GM10266 (cell line): ENCODE measurements at regions not wholly inside any gene's neighbourhood (a gene's known extent, or its start where the extent isn't known, plus 50 kb on each side); places are given as distances from the start of the nearest gene placed in this dataset.

ENCODE experiments used
- DNase-seq: peaks from one replicate; pipeline ENCODE4 v3.0.0; 2012; ENCODE audit errors: extremely low spot score
- TF ChIP-seq, protein P1 (sequence below): IDR thresholded peaks from 2 replicates; pipeline ENCODE4 v1.5.1; 2012; ENCODE audit warnings: mild to moderate bottlenecking, low read depth; ENCODE audit not compliant: control insufficient read depth, insufficient read depth; ENCODE audit errors: missing control alignments

DNA sequence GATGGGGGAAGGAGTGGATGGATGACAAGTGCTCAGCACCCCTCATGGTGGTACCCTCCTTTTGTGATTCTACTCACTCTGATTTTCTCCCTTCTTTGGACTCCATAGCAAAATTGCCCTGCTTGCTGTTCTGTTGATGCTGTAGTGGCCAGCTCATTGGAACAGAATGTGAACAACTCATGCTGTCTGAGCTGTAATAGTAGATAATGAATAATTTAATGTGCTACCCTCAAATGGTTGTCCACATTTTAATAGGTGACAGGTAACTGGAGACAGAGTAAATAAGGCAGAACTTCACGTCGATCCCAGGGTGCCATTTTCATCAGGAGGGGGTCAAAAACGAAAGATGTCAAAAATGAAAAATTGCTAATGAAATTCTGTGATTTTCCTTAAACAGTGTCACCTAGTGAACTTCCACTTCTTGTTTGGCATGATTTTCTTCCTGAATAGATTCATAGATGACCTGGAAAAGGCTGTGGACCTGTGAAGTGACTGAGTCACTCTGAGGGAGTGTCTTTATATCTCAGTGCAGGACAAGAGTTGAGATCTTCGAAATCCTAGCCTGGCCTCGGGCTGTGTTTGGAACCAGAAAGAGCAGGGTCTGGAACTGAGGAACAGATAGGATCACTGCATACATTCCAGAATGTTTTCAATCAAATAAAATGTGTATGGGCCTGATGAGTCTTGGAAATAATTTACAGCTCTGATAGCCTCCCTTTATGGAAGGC is 270.2 kb downstream of the PSAT1 start:
- DNase-seq: no peak

DNA sequence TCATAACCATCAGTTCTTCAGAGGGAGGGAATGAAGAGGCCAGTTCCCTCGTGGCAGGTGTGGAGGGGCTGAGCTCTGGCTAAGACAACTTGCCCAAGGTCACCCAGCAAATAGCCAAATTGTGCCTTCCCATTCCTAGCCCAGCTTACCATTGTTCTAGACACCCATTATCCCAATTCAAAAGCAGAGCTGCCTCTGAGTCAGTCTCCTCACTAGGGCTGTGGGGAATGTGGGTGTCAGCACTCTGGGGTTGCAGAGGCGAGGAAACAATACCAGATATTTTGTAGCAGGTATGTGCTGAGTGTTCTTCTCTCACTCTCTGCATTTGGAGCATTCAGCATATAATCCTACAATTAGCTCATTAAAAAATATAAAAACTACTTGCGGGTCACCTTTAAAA is 270.8 kb downstream of the PSAT1 start:
- TF ChIP-seq, protein P1, sequence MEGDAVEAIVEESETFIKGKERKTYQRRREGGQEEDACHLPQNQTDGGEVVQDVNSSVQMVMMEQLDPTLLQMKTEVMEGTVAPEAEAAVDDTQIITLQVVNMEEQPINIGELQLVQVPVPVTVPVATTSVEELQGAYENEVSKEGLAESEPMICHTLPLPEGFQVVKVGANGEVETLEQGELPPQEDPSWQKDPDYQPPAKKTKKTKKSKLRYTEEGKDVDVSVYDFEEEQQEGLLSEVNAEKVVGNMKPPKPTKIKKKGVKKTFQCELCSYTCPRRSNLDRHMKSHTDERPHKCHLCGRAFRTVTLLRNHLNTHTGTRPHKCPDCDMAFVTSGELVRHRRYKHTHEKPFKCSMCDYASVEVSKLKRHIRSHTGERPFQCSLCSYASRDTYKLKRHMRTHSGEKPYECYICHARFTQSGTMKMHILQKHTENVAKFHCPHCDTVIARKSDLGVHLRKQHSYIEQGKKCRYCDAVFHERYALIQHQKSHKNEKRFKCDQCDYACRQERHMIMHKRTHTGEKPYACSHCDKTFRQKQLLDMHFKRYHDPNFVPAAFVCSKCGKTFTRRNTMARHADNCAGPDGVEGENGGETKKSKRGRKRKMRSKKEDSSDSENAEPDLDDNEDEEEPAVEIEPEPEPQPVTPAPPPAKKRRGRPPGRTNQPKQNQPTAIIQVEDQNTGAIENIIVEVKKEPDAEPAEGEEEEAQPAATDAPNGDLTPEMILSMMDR: no peak
- no peak for DNase-seq

More for the DNA sequence above, 270.2 kb downstream of the PSAT1 start:
- TF ChIP-seq, protein P1: no peak

DNA sequence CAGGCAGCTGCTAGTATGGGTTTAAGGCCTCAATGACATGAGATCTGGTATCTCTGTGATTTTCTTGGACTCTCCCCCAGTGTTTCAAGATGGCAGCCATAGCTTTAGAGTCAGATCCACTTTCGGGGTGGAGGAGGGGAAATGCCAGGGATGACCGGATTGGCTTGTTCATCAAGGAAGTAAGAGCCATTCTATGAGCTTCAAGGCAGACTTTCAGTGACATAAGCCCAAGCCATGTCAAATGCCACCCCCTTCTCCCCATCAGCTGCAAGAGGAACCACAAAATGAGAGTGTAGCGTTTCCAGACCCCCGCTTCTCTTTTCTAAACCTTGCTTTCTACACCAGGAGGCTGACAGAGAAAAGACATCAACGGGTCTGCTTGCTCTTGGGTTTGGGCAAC is 271.8 kb downstream of the PSAT1 start:
- no peak for DNase-seq
- TF ChIP-seq, protein P1: no peak

DNA sequence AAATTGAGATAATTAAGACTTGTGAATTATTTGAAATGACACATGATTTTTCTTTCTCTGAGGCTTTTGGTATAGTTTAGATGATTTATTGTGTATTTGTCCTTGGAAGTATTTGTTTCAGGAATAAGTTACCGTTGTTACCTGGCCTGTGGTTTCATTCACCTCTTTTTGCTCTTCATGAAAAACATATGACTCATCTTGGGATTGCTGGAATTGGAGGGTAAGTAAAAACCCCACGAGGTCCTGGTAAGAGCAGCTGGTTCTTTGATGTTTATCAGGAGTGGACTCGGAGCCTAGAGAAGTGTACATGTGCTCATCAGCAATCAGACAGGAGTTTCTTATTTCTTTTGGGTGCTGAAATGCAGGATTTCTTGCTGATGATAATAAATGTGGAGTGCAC is 275.3 kb downstream of the PSAT1 start:
- TF ChIP-seq, protein P1: no peak
- no peak for DNase-seq

DNA sequence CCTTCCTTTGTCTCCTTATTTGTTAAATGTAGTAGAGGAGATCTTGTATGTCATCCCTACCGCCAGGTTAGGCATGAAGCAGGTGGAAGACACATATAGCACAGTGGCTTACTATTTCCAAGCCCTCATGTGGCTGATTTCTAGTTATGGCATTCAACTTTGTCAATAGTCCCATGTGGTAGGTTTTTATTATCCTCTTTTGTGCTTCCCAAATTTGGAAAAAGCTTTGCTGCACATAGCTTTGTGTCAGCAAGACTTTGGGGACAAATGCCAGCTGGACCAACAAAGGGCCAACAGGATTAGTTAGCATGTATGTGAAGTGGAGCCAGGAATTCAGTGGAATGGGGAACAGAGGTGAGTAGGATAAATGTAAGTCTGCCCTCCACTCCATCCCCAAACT is 276.3 kb downstream of the PSAT1 start:
- no peak for DNase-seq
- TF ChIP-seq, protein P1: no peak

DNA sequence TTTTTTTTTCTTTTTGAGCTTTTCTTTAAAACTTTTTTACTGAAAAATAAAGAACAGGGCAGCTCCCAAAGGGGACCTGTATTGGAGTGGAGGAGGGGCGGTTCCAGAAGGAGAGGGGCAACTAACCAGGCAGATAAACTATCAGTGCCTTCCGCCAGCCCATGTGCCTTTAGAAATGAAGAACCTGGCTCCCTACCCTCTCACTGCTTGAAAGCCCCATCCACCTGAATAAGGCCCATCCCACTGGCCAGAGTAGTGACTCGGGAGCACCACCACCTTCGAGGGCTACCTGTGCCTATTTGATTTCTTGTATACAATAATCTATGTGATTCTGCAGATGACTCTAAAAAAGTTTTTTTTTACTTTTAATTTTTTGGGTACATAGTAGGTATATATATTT is 276.7 kb downstream of the PSAT1 start:
- TF ChIP-seq, protein P1: no peak
- DNase-seq: no peak

DNA sequence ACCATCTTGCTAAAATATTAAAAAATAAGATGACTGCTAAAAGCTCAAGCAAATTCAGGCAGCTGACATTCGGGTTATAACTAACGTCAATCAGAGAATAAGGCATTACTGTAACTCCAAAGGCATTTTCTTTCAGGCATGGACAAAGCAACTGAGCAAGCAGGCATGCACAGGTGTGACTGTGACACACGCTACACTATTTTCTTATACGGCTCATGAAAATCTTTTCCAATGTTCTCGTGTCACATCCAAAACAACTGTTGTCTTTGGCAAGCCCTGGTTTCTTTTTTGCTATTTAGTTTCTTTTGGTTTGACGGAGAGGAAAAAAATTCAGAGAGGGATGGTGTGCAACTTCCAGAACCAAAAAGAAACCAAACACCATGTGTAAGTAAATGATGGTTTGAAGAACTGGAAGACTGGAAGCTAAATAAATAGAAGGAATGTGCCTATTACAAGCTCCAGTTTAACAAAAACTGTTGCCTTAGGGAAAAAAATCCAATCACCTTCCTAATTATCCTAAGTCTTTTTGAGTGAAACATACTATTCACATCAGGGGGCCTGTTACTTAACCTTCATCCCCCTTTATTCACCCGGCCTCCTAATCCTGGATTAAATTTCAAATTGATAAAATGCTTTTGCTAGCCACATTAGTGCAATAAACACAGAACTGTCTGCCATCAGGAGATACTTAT is 277.6 kb downstream of the PSAT1 start:
- TF ChIP-seq, protein P1: no peak
- DNase-seq: no peak
